ENCODE measurements at regions not wholly inside any gene's neighbourhood (a gene's known extent, or its start where the extent isn't known, plus 50 kb on each side); places are given as distances from the start of the nearest gene placed in this dataset.

DNA sequence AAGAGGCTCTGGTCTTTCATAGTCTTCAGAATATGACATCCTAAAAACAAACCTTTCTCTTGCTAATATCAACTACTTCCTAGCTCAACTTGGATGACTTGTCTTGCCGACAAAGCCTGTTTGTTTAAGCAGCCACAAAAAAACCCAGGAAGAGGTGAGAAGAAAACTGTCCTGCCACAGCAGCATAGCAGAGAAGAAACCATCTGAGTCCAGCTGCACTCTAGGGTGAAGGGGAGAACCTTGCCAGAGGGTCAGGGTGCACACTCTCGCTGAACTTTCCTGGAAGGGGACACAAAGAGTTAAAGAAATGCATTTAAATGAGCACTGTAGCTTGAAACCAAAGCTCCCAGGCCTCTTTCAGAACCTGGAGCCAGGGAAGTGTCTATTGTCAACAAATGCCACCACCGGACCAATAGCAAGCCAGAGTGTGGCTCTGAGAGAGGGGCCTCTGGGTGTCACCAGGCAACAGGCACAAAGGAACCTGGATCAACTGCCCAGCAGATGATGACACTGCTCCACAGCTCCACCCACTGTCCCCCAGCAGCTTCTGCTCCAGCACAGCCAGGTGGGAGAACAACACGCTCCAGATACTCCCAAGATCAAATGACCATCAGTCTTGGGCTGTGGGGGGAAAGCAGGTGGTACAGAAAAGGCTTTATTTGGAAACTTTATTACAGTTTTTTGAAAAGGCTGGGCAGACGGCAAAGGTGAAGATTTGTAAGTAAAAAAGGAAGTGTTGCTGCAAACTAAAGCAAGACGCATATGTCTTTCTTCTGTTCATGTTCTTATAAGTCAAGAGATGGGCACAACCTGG, 105.7 kb downstream of the RASSF10 start:
- peaks cover 61% of the 10 kb centered on the region for H3K4me1 Mint-ChIP-seq
- Histone ChIP-seq H3F3A (ENCODE audit: low read depth) (peaks cover 29% of the 10 kb centered on the region), H3K4me1 (peaks cover 51% of the 10 kb centered on the region), H2AFZ (replicated peaks) (peak overlapping the region; percentile 71), H3K4me2 (peak overlapping the region; percentile 66), H3K27ac (peak overlapping the region; percentile 75), H3K79me2 (ENCODE audit: low read depth) (no peaks in the 10 kb centered on the region), H3K27me3 (no peaks in the 10 kb centered on the region), H3K36me3 (no peaks in the 10 kb centered on the region), H3K9me3 (ENCODE audit: low read depth) (no peaks in the 10 kb centered on the region), H4K20me1 (ENCODE audit: low read depth) (no peaks in the 10 kb centered on the region), H3K9ac (no peak overlapping the region), H3K4me3 (no peak overlapping the region)
- no peaks in the 10 kb centered on the region for H3K36me3 Mint-ChIP-seq
- peak overlapping the region; percentile 93 for H3K27ac Mint-ChIP-seq
- H3K27me3 Mint-ChIP-seq (ENCODE audit: insufficient read depth, low read depth), result peaks cover 2% of the 10 kb centered on the region
- peaks cover 4% of the 10 kb centered on the region for H3K9me3 Mint-ChIP-seq
- DNase-seq (ENCODE audit: low spot score), result peak; percentile 91
- no peak for TF ChIP-seq EZH2 (IDR thresholded peaks at IDR 0.05)
- TF ChIP-seq, protein P1, sequence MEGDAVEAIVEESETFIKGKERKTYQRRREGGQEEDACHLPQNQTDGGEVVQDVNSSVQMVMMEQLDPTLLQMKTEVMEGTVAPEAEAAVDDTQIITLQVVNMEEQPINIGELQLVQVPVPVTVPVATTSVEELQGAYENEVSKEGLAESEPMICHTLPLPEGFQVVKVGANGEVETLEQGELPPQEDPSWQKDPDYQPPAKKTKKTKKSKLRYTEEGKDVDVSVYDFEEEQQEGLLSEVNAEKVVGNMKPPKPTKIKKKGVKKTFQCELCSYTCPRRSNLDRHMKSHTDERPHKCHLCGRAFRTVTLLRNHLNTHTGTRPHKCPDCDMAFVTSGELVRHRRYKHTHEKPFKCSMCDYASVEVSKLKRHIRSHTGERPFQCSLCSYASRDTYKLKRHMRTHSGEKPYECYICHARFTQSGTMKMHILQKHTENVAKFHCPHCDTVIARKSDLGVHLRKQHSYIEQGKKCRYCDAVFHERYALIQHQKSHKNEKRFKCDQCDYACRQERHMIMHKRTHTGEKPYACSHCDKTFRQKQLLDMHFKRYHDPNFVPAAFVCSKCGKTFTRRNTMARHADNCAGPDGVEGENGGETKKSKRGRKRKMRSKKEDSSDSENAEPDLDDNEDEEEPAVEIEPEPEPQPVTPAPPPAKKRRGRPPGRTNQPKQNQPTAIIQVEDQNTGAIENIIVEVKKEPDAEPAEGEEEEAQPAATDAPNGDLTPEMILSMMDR (IDR thresholded peaks at IDR 0.05), result peak; percentile 49
- H3K4me3 Mint-ChIP-seq, result peak overlapping the region; percentile 64

DNA sequence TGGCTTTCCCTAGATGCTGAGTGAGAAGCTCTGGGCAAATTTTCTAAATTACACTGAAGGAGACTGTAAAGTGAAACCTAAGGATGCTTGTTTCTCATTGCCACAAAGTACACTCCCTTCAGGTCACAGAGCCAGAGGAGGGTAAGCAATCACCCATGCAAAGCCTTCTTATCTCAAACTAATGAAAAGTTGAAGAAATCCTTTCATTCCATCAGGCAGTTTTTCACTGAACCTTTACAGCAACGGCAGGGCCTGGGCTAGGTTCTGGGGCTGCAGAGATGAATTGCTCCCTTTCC, 106.2 kb downstream of the RASSF10 start:
- H3K4me3 Mint-ChIP-seq, result peak overlapping the region; percentile 64
- H3K4me2 ChIP-seq, result peak overlapping the region; percentile 66
- H3K9me3 ChIP-seq (ENCODE audit: low read depth), result no peaks in the 10 kb centered on the region
- H3K27ac ChIP-seq, result peak overlapping the region; percentile 31
- TF ChIP-seq, protein P1 (IDR thresholded peaks at IDR 0.05), result no peak
- TF ChIP-seq EZH2phosphoT487 (IDR thresholded peaks at IDR 0.05) (no peak), EZH2 (IDR thresholded peaks at IDR 0.05) (no peak)
- H4K20me1 ChIP-seq (ENCODE audit: low read depth), result no peaks in the 10 kb centered on the region
- no peaks in the 10 kb centered on the region for H3K36me3 ChIP-seq
- no peak for DNase-seq (ENCODE audit: low spot score)
- peaks cover 48% of the 10 kb centered on the region for H3K4me1 ChIP-seq
- H3K4me1 Mint-ChIP-seq, result peaks cover 63% of the 10 kb centered on the region
- H2AFZ ChIP-seq (replicated peaks), result no peak overlapping the region
- no peaks in the 10 kb centered on the region for H3K27me3 Mint-ChIP-seq (ENCODE audit: insufficient read depth, low read depth)
- H3K27me3 ChIP-seq, result no peaks in the 10 kb centered on the region
- H3F3A ChIP-seq (ENCODE audit: low read depth), result peaks cover 27% of the 10 kb centered on the region
- no peaks in the 10 kb centered on the region for H3K79me2 ChIP-seq (ENCODE audit: low read depth)
- H3K36me3 Mint-ChIP-seq, result no peaks in the 10 kb centered on the region
- peak overlapping the region; percentile 93 for H3K27ac Mint-ChIP-seq
- no peak overlapping the region for H3K4me3 ChIP-seq
- H3K9me3 Mint-ChIP-seq, result peaks cover 4% of the 10 kb centered on the region
- H3K9ac ChIP-seq, result no peak overlapping the region

DNA sequence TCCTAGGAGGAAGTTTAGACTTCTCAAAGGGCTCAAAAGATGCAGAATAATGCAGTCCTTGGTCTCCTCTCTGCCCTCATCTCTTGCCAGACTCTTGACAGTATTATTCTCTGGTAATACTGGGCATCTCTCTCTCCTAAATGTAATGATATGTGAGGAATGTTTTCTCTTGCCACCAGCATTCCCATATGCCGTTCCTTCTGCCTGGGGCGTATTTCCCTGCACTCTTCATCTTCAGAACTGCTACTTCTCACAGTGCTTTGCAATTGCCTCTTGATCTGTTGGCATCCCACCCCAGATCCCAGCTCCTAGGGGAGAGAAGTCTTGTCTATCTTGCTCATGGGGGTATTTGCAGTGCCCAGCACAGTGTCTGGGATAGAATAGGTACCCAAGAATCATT, 107.4 kb downstream of the RASSF10 start:
- peak overlapping the region; percentile 46 for H3K27ac Mint-ChIP-seq

More for the DNA sequence above, 107.4 kb downstream of the RASSF10 start:
- Histone ChIP-seq H3K4me3 (no peak overlapping the region), H3F3A (ENCODE audit: low read depth) (peaks cover 15% of the 10 kb centered on the region), H4K20me1 (ENCODE audit: low read depth) (no peaks in the 10 kb centered on the region), H3K36me3 (no peaks in the 10 kb centered on the region), H3K9ac (no peak overlapping the region), H3K4me2 (no peak overlapping the region), H3K27ac (no peak overlapping the region), H3K4me1 (peaks cover 37% of the 10 kb centered on the region), H3K9me3 (ENCODE audit: low read depth) (no peaks in the 10 kb centered on the region), H3K79me2 (ENCODE audit: low read depth) (no peaks in the 10 kb centered on the region), H2AFZ (replicated peaks) (no peak overlapping the region), H3K27me3 (no peaks in the 10 kb centered on the region)
- H3K27me3 Mint-ChIP-seq (ENCODE audit: insufficient read depth, low read depth), result no peaks in the 10 kb centered on the region
- H3K4me3 Mint-ChIP-seq, result no peak overlapping the region
- TF ChIP-seq EZH2phosphoT487 (IDR thresholded peaks at IDR 0.05) (no peak), EZH2 (IDR thresholded peaks at IDR 0.05) (no peak)
- TF ChIP-seq, protein P1 (IDR thresholded peaks at IDR 0.05), result no peak
- H3K9me3 Mint-ChIP-seq, result peaks cover 4% of the 10 kb centered on the region
- no peak for DNase-seq (ENCODE audit: low spot score)
- H3K36me3 Mint-ChIP-seq, result no peaks in the 10 kb centered on the region
- H3K4me1 Mint-ChIP-seq, result peaks cover 55% of the 10 kb centered on the region
